GM21619 (cell line): ENCODE measurements at regions not wholly inside any gene's neighbourhood (a gene's known extent, or its start where the extent isn't known, plus 50 kb on each side); places are given as distances from the start of the nearest gene placed in this dataset.

Experiments
- ATAC-seq: cut with Tn5 transposase; IDR thresholded peaks from one replicate; pipeline ENCODE4 v1.9.1; 2021; ENCODE audit not compliant: unreplicated experiment

DNA sequence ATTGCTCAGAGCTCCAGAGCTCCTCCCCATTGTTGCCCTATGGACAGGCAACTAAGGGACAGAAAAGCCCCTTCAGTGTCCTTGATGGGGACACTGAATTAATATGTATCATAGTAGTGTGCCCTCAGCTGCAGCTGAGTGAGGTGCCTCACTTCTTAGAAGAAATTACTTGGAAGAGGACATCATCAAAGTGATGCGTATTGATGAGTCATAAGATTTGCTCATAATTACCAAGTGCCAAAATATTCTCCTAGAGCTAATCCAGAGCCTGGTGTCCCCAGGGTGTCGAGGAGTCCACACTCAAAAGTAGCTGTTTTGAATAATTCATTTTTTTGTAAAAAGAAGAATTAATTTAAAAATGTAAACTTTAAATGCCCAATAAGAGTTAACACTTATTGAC is 200.7 kb upstream of the SEMA6D start:
- no peak for ATAC-seq

- ATAC-seq = no peak
Measured at GRCh38 chr15:47516972-47517371, 200.3 kb upstream of the SEMA6D start.

- ATAC-seq = no peak
Measured at GRCh38 chr15:47517737-47518136, 199.6 kb upstream of the SEMA6D start.

DNA sequence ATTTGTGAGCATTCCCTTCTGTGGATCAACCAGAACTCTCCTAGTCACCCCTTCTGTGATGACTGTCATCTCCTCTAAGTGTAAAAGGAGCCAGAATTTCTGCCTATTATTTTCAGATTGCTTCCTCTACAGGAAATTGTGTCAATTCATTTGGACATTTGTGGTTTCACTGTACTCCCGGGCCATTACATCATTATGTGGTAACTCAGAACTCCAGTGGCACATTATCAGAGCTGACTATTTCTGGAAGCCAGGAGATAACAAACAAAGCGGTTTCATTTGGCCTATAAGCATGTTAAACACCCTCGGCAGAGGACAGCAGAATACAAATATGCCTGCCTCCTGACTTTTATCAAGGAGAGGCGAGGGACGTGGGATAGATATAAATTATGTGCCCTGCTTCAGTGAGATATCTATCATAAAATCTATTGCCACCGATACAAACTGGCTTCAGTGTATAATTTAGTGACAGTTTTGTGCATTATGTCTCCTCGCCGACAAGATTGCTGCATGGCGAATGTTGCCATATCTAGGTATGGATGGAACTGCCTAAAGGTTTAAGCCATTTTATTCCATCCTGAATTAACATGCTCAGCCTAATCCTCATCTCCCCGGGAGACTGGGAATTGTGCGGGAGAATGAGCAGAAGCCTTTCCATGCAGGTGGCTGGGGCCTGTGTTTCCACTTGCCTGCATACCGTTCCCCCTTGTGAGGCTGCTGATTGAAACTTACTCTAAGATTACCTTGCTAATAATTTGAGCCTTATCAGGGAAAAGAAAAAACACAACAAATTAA is 193.4 kb upstream of the SEMA6D start:
- ATAC-seq = no peak

- no peak for ATAC-seq
Measured at GRCh38 chr15:47529241-47529640, 188.1 kb upstream of the SEMA6D start.

- no peak for ATAC-seq
Measured at GRCh38 chr15:47534673-47535072, 182.6 kb upstream of the SEMA6D start.

DNA sequence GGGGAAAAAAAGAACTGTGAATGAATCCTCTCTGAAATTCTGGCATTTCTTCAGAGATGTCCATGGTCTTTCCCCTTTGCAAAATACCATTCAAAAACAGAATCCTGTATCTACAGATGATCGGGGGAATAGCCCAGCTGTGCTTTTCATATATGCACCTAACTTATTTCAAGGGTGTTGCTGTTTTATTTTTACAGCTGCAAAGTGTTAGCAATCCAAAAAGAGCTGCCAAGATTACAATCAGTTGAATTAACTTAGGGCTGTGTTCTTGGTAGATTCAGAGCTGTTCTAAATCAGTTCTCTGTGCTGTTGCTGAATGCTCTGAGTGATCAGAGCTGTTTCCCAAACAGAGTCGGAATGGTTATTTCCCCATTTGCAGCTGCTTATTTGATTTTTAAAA is 175.7 kb upstream of the SEMA6D start:
- no peak for ATAC-seq

- ATAC-seq = no peak
Measured at GRCh38 chr15:47542312-47542989, 174.9 kb upstream of the SEMA6D start.

DNA sequence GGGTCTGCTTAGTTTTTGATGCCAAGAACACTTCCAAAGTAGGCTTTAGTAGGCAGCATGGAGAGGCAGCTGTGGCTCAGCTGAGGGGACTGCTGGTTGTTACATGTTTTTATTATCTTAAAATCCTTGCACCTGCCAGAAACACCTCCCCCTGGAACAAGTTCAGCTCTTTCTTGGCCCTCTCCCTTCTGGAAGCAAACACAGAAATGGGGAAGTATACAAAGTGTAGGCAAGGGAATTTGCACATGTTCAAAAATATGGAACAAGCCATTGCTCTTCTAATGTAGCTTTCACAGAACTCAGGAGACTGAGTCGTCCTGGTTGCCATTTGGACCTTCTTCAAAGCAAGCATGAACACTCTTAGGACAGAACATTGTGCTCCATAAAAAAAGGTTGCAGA is 169.1 kb upstream of the SEMA6D start:
- ATAC-seq = no peak

DNA sequence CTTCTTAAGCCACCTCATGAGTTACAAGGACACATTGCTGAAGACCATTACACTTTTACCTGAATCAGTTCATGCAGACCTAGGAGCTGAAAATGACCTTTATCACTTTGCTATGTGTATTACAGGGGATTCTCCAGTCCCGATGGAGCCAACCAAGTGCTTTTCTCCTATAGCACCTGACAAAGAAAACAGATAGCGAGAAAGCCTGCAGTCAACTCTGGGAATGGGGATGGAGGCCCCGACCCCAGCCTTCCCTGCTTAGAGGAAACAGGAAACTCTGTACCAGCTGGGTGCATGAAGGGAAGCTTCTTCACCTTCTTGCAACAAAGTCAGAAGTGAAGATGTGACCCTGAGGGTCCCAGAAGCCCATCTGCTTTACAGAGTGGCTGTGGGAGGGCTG is 168.3 kb upstream of the SEMA6D start:
- ATAC-seq = no peak

DNA sequence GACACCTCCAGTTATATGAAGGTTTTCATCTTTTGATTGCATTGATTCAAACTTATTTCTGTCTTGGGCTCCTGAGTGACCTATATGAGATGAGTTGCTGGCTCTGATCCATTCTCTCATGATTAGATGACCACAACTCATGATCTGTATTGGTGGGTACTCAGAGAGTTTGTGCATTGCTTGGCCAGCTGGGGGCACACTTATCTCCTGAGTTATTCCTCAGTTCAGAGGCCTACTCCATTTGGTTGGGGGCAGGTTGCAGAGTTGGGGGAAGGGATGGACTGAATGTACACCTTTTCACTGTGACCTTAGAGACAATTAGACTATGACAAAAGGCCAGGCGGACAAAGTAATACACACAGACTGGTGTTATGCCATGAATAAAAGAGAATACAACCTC is 166.2 kb upstream of the SEMA6D start:
- no peak for ATAC-seq

- no peak for ATAC-seq
Measured at GRCh38 chr15:47551546-47551945, 165.8 kb upstream of the SEMA6D start.

GRCh38 chr15:47552978-47553608 is 164.2 kb upstream of the SEMA6D start:
- no peak for ATAC-seq

DNA sequence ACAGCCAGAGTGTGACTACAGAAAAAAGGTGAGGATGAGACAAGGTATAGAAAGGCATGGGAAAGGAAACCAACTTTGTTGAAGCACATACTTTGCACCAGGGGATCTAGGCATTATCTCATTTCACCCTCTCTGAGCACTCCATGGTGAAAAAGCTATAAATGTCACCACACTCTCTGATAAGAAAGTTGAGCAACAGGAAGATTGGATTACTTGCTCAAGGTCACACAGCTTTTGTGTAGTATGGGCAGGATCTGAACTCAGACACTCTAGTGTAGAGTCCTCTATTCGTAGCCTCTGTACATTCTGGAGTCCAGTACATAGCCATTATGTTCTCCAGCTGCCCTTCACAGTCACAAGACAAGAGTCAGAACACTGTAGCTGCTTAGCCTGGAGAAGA is 163.4 kb upstream of the SEMA6D start:
- no peak for ATAC-seq

DNA sequence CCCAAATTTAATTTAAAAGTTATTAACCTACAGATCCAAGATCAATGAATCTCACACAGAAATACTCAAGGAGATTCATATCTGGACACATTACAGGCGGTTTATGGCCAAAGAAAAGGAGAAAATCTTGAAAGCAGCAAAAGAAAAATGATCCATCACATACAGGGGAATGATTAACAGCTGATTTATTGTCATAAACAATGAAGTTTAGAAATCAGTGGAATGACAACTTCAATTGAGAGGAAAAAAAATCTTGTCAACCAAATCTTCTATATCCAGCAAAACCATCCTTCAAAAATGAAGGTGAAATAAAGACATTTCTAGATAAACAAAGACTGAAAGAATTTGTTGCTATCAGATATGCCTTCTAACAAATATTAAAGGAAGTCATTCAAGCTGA is 156.2 kb upstream of the SEMA6D start:
- ATAC-seq = no peak

DNA sequence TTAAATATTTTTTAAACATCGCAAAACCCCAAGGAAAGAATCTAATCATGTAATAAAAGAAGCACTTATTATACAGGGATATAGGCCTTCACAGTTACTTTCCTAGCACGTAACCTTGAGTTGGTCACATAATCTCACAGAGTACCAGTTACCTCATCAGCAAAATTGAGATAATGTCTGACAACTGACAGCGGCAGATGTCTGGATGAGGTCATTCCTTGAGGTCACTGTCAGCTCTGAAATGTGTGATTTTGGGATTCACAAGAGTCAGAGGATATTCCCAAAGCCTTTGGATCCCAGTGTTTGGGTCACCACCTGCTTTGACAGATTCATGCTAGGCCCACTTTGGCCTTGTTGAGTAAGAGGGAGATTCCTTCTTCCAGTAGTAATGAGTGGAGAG is 151.4 kb upstream of the SEMA6D start:
- no peak for ATAC-seq

DNA sequence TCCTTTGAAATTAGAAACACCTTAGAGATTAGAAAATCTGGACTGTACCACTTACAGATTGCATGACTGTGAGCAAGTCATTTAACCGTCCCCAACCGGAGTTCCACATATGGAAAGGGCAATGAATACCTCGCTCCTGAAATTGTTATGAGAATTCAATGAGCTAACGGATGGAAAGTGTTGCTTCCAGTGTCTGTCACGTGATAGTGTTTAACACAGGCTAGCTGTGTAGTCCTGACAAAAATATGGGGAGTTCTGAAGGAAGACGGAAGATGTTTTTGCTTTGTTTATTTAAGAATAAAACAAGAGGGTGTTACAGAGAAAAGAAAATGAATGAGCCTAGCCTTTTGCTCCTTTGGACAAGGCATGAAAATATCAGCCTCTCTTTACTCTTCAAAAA is 150.7 kb upstream of the SEMA6D start:
- no peak for ATAC-seq

GRCh38 chr15:47568030-47568429 is 149.3 kb upstream of the SEMA6D start:
- ATAC-seq = no peak

- ATAC-seq = no peak
Measured at GRCh38 chr15:47570044-47570443, 147.3 kb upstream of the SEMA6D start.

DNA sequence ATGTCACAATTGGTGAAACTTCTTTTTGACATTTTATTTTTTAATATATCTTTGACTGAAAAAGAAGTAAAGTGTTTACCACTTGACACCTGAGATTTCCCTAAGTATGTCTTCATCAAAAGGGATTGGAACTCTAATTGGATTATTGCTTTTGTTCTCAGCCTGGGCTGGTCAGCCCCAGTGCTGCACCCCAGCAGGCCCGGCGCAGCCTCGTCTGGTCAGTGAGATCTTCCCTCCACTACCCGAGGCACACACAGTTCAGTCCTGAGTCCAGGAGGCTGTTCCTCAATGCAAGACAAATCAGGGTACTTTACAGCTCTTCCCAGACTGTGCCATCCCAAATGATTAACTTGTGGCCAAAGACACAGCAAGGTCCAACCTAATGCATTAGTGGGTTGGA is 146.9 kb upstream of the SEMA6D start:
- no peak for ATAC-seq

GRCh38 chr15:47570881-47571640 is 146.2 kb upstream of the SEMA6D start:
- ATAC-seq = no peak

GRCh38 chr15:47573673-47574072 is 143.6 kb upstream of the SEMA6D start:
- no peak for ATAC-seq
